ENCODE measurements at regions not wholly inside any gene's neighbourhood (a gene's known extent, or its start where the extent isn't known, plus 50 kb on each side); places are given as distances from the start of the nearest gene placed in this dataset.

GRCh38 chr13:76647550-76647949 is 238.7 kb downstream of the KCTD12 start:
- no peak overlapping the region for H3K4me2 ChIP-seq (ENCODE audit: control insufficient read depth, extremely low read depth, insufficient read depth, low read depth, low read length)
- dilution Hi-C loops (cut with MboI; ENCODE audit: extremely low pct_ligation_motif_present, low sequenced_read_pairs): no loop called here
- DNase-seq (ENCODE audit: low read depth, low spot score): no peak

GRCh38 chr13:76646946-76647345 is 239.3 kb downstream of the KCTD12 start:
- dilution Hi-C loops (cut with MboI; ENCODE audit: extremely low pct_ligation_motif_present, low sequenced_read_pairs): no loop called here
- H3K4me3 ChIP-seq (ENCODE audit: control insufficient read depth in 2 of 3, extremely low read depth in 1 of 3, insufficient read depth in 2 of 3, low read depth in 1 of 3, low read length in 3 of 3): no peak overlapping the region
- H3K27me3 ChIP-seq (ENCODE audit: control insufficient read depth, extremely low read depth, insufficient read depth, low read length): no peaks in the 10 kb centered on the region
- H3K27ac ChIP-seq (ENCODE audit: control insufficient read depth, insufficient read depth, low read length): no peak overlapping the region
- TF ChIP-seq CTCF (optimal IDR thresholded peaks at IDR 0.05 in 1 of 3, IDR thresholded peaks at IDR 0.05 in 1 of 3, conservative IDR thresholded peaks at IDR 0.05 in 1 of 3; ENCODE audit: extremely low read depth in 1 of 3, insufficient read depth in 2 of 3, low read length in 3 of 3): no peak
- no peak for TF ChIP-seq EZH2 (IDR thresholded peaks at IDR 0.05; ENCODE audit: low read length)
- no peak overlapping the region for H3K9ac ChIP-seq (ENCODE audit: control insufficient read depth, extremely low read depth, insufficient read depth, low read length)
- DNase-seq (ENCODE audit: low read depth, low spot score): no peak
- no peak overlapping the region for H3K4me2 ChIP-seq (ENCODE audit: control insufficient read depth, extremely low read depth, insufficient read depth, low read depth, low read length)
- no peaks in the 10 kb centered on the region for H3K4me1 ChIP-seq (ENCODE audit: control insufficient read depth, extremely low read depth, insufficient read depth, low read length)
- no peaks in the 10 kb centered on the region for H3K36me3 ChIP-seq (ENCODE audit: control insufficient read depth in 2 of 2, extremely low read depth in 1 of 2, insufficient read depth in 2 of 2, low read length in 2 of 2)
- H2AFZ ChIP-seq (ENCODE audit: control insufficient read depth, low read length): no peak overlapping the region
- H3K9me1 ChIP-seq (ENCODE audit: control insufficient read depth, extremely low read depth, insufficient read depth, low read length): no peaks in the 10 kb centered on the region
- H3K79me2 ChIP-seq (ENCODE audit: control insufficient read depth, insufficient read depth, low read length): no peaks in the 10 kb centered on the region
- no peaks in the 10 kb centered on the region for H4K20me1 ChIP-seq (ENCODE audit: control insufficient read depth, extremely low read depth, insufficient read depth, low read length)
- H3K9me3 ChIP-seq (ENCODE audit: control insufficient read depth, low read depth, low read length): no peaks in the 10 kb centered on the region
- FAIRE-seq: no peak

More at GRCh38 chr13:76647550-76647949, 238.7 kb downstream of the KCTD12 start:
- H3K27me3 ChIP-seq (ENCODE audit: control insufficient read depth, extremely low read depth, insufficient read depth, low read length): no peaks in the 10 kb centered on the region
- no peak overlapping the region for H3K27ac ChIP-seq (ENCODE audit: control insufficient read depth, insufficient read depth, low read length)
- no peaks in the 10 kb centered on the region for H3K9me3 ChIP-seq (ENCODE audit: control insufficient read depth, low read depth, low read length)
- no peak for TF ChIP-seq EZH2 (IDR thresholded peaks at IDR 0.05; ENCODE audit: low read length)
- TF ChIP-seq CTCF (optimal IDR thresholded peaks at IDR 0.05 in 1 of 3, IDR thresholded peaks at IDR 0.05 in 1 of 3, conservative IDR thresholded peaks at IDR 0.05 in 1 of 3; ENCODE audit: extremely low read depth in 1 of 3, insufficient read depth in 2 of 3, low read length in 3 of 3): no peak
- no peaks in the 10 kb centered on the region for H3K36me3 ChIP-seq (ENCODE audit: control insufficient read depth in 2 of 2, extremely low read depth in 1 of 2, insufficient read depth in 2 of 2, low read length in 2 of 2)
- no peak overlapping the region for H2AFZ ChIP-seq (ENCODE audit: control insufficient read depth, low read length)
- no peak overlapping the region for H3K4me3 ChIP-seq (ENCODE audit: control insufficient read depth in 2 of 3, extremely low read depth in 1 of 3, insufficient read depth in 2 of 3, low read depth in 1 of 3, low read length in 3 of 3)
- H3K79me2 ChIP-seq (ENCODE audit: control insufficient read depth, insufficient read depth, low read length): no peaks in the 10 kb centered on the region
- H3K9ac ChIP-seq (ENCODE audit: control insufficient read depth, extremely low read depth, insufficient read depth, low read length): no peak overlapping the region
- H3K4me1 ChIP-seq (ENCODE audit: control insufficient read depth, extremely low read depth, insufficient read depth, low read length): no peaks in the 10 kb centered on the region
- H4K20me1 ChIP-seq (ENCODE audit: control insufficient read depth, extremely low read depth, insufficient read depth, low read length): no peaks in the 10 kb centered on the region
- no peak for FAIRE-seq
- no peaks in the 10 kb centered on the region for H3K9me1 ChIP-seq (ENCODE audit: control insufficient read depth, extremely low read depth, insufficient read depth, low read length)
